GM23248 (cell line): ENCODE measurements at regions not wholly inside any gene's neighbourhood (a gene's known extent, or its start where the extent isn't known, plus 50 kb on each side); places are given as distances from the start of the nearest gene placed in this dataset.

Source experiments
- DNase-seq: peaks from one replicate; pipeline ENCODE4 v3.0.0-alpha.2; 2015
- H2AFZ ChIP-seq: fragments of 200-600 bp; sonication (generic); 2 replicates; pipeline ENCODE4 v1.6.1; 2016; ENCODE audit warnings: antibody characterized with exemption
- H3F3A ChIP-seq: fragments of 200-600 bp; sonication (generic); 2 replicates; pipeline ENCODE4 v1.6.1; 2016; ENCODE audit warnings: mild to moderate bottlenecking, antibody characterized with exemption, mixed run types; ENCODE audit not compliant: insufficient read depth
- H3K27ac ChIP-seq: fragments of 200-600 bp; sonication (generic); 2 replicates; pipeline ENCODE4 v1.5.1; 2016; ENCODE audit warnings: mild to moderate bottlenecking
- H3K27me3 ChIP-seq: fragments of 200-600 bp; sonication (generic); replicated peaks from 2 replicates; pipeline ENCODE4 v1.6.1; 2016; ENCODE audit warnings: mild to moderate bottlenecking; ENCODE audit not compliant: insufficient read depth
- H3K36me3 ChIP-seq: fragments of 200-600 bp; sonication (generic); 2 replicates; pipeline ENCODE4 v1.6.1; 2016; ENCODE audit warnings: low read depth, mild to moderate bottlenecking
- H3K4me1 ChIP-seq: fragments of 200-600 bp; sonication (generic); 2 replicates; pipeline ENCODE4 v1.6.1; 2016; ENCODE audit warnings: mild to moderate bottlenecking; ENCODE audit not compliant: insufficient read depth
- H3K4me2 ChIP-seq: fragments of 200-600 bp; sonication (generic); one replicate; pipeline ENCODE4 v1.6.1; 2016; ENCODE audit warnings: mild to moderate bottlenecking; ENCODE audit not compliant: unreplicated experiment
- H3K4me3 ChIP-seq: fragments of 200-600 bp; sonication (generic); 2 replicates; pipeline ENCODE4 v1.5.1; 2016; ENCODE audit warnings: mild to moderate bottlenecking
- H3K79me2 ChIP-seq: fragments of 200-600 bp; sonication (generic); 2 replicates; pipeline ENCODE4 v1.6.1; 2016; ENCODE audit warnings: mild to moderate bottlenecking; ENCODE audit not compliant: insufficient read depth
- H3K9ac ChIP-seq: fragments of 200-600 bp; sonication (generic); 2 replicates; pipeline ENCODE4 v1.6.1; 2016; ENCODE audit warnings: mild to moderate bottlenecking
- H3K9me2 ChIP-seq: fragments of 200-600 bp; sonication (generic); 2 replicates; pipeline ENCODE4 v1.6.1; 2016; ENCODE audit warnings: mixed run types, mild to moderate bottlenecking, moderate library complexity; ENCODE audit not compliant: insufficient read depth
- H3K9me3 ChIP-seq: fragments of 200-600 bp; sonication (generic); one replicate; pipeline ENCODE4 v1.6.1; 2017; ENCODE audit warnings: low read depth
- H4K20me1 ChIP-seq: fragments of 200-600 bp; sonication (generic); 2 replicates; pipeline ENCODE4 v1.6.0; 2016; ENCODE audit not compliant: insufficient read depth
- EZH2 ChIP-seq: fragments of 200-600 bp; sonication (generic); IDR thresholded peaks from 2 replicates; pipeline ENCODE4 v1.6.1; 2018; ENCODE audit warnings: antibody characterized with exemption, mild to moderate bottlenecking; ENCODE audit not compliant: insufficient read depth, poor library complexity, severe bottlenecking
- EZH2phosphoT487 ChIP-seq: fragments of 200-600 bp; sonication (generic); IDR thresholded peaks from 2 replicates; pipeline ENCODE4 v1.6.1; 2018; ENCODE audit warnings: antibody characterized with exemption, moderate library complexity, mild to moderate bottlenecking, low read depth; ENCODE audit not compliant: insufficient read depth
- WGBS, 2 experiments: methylation state at CpG; one replicate each; pipeline ENCODE4 v1.1.6; 2015 to 2017; ENCODE audit warnings: low lambda C conversion rate in 2 of 2, low coverage in 1 of 2; ENCODE audit errors: missing lambda C conversion rate in 2 of 2; 5-methylcytosine and 5-hydroxymethylcytosine counted together
- in situ Hi-C: fragments of 300-500 bp; cut with MboI; formaldehyde crosslinking; loops from 2 replicates; pipeline ENCODE4 v1.15.0; 2020

DNA sequence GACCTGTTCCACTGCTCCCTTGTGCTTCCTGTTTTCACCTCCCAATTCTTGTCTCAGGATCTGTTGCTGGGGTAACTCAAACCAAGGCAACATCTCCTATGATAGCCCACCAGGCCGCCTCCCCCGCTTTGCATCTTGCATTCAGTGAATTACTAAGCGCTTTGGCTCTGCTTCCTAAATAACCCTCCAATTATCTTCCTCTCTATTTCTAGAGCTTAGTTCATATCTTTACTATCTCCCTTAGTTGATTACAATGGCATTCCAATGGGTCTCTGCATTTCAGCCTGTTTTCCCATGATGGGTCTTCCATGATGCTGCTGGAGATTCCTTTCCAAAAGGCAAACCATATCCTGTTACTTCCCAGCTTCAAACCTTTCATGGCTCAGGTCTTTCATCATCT lies 117.2 kb upstream of the FERMT1 start:
- no peaks in the 10 kb centered on the region for H4K20me1 ChIP-seq
- no peak overlapping the region for H3K4me2 ChIP-seq
- H3K27ac ChIP-seq, result no peak overlapping the region
- H3K4me3 ChIP-seq, result no peak overlapping the region
- H3F3A ChIP-seq, result no peaks in the 10 kb centered on the region
- H3K9me2 ChIP-seq, result no peaks in the 10 kb centered on the region
- H3K4me1 ChIP-seq, result no peaks in the 10 kb centered on the region
- no peak overlapping the region for H3K9ac ChIP-seq
- DNase-seq, result no peak
- no peaks in the 10 kb centered on the region for H3K9me3 ChIP-seq
- no peak overlapping the region for H2AFZ ChIP-seq
- no peaks in the 10 kb centered on the region for H3K27me3 ChIP-seq
- TF ChIP-seq EZH2phosphoT487 (no peak), EZH2 (no peak)
- no peaks in the 10 kb centered on the region for H3K79me2 ChIP-seq
- in situ Hi-C loops, result no loop called here
- 75 to 84% methylated on average over 3 of the region's 3 CpGs for WGBS, 2 experiments
- no peaks in the 10 kb centered on the region for H3K36me3 ChIP-seq

DNA sequence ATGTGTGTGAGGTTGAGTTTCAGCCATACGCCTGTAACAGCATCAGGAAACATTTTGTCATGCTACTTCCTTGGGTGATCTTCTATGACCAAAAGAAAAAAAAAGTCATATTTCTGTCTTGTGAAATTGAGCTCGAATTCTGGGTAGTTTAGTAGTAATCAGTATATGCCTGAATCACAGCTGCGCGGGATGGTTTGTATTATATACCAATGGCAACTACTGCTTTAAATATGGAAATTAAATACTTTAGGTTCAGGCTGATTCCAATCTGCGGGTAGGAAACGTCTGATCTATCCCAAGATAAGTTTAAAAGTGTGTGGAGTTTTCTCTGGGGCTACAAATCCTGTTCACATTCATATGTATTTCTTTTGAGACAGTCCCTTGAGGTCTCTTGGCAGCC lies 115.6 kb upstream of the FERMT1 start:
- H3K4me2 ChIP-seq, result no peak overlapping the region
- no peak for DNase-seq
- H3F3A ChIP-seq, result no peaks in the 10 kb centered on the region
- no peaks in the 10 kb centered on the region for H4K20me1 ChIP-seq
- no peak overlapping the region for H3K4me3 ChIP-seq
- H3K9ac ChIP-seq, result no peak overlapping the region
- in situ Hi-C loops, result no loop called here
- no peaks in the 10 kb centered on the region for H3K4me1 ChIP-seq
- 2% methylated on average over 6 of the region's 6 CpGs for WGBS, 2 experiments
- TF ChIP-seq EZH2 (no peak), EZH2phosphoT487 (no peak)
- no peaks in the 10 kb centered on the region for H3K9me2 ChIP-seq
- H3K79me2 ChIP-seq, result no peaks in the 10 kb centered on the region
- H3K9me3 ChIP-seq, result no peaks in the 10 kb centered on the region
- H3K27ac ChIP-seq, result no peak overlapping the region
- H3K27me3 ChIP-seq, result no peaks in the 10 kb centered on the region
- no peaks in the 10 kb centered on the region for H3K36me3 ChIP-seq
- no peak overlapping the region for H2AFZ ChIP-seq

DNA sequence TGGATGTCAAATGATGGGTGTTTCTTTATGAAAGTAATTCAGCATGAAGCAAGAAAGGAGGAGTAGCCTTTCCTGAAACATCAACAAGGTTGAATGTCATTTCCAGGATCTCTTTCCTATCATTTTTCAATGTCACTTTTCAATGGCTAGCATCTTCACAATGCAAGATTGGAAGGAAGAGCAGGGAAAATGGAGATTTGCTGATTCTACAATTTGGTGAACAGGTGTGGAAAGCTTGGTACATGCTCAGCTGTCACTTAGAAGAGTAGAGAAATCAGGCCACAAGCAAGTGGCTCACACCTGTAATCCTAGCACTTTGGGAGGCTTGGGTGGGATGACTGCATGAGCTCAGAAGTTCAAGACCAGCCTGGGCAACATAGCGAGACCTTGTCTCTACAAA lies 112.7 kb upstream of the FERMT1 start:
- no peaks in the 10 kb centered on the region for H3K9me2 ChIP-seq
- H3K79me2 ChIP-seq, result no peaks in the 10 kb centered on the region
- H3K27ac ChIP-seq, result no peak overlapping the region
- no peak overlapping the region for H3K4me2 ChIP-seq
- in situ Hi-C loops, result no loop called here
- no peak overlapping the region for H3K4me3 ChIP-seq
- no peaks in the 10 kb centered on the region for H3K36me3 ChIP-seq
- 0 to 5% methylated on average over 1 of the region's 1 CpG for WGBS, 2 experiments
- no peaks in the 10 kb centered on the region for H3F3A ChIP-seq
- H3K9me3 ChIP-seq, result no peaks in the 10 kb centered on the region
- DNase-seq, result no peak
- no peak overlapping the region for H3K9ac ChIP-seq
- H2AFZ ChIP-seq, result no peak overlapping the region
- TF ChIP-seq EZH2phosphoT487 (no peak), EZH2 (no peak)
- H3K27me3 ChIP-seq, result no peaks in the 10 kb centered on the region
- no peaks in the 10 kb centered on the region for H3K4me1 ChIP-seq
- no peaks in the 10 kb centered on the region for H4K20me1 ChIP-seq

DNA sequence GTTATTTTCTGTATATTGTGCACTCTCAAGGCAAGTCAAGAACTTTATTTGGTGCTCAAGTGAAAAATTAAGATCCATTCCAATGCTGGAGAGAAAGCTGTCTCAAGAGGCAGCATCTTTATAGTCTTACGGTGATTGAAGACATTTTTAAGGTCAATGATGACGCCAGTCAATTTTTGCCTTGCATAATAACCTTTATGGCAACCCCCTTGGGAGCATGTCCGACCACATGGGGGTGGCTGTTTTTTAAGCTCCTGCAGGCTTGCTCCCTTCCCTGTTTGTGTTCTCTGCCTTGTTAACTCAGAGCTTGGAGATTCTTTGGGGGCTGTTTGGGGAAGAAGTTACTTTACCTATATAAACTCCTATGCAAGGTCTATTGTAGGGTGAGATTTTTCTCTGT lies 109.6 kb upstream of the FERMT1 start:
- Histone ChIP-seq H3K4me2 (no peak overlapping the region), H3K27me3 (no peaks in the 10 kb centered on the region), H2AFZ (no peak overlapping the region), H3K27ac (no peak overlapping the region), H3K36me3 (no peaks in the 10 kb centered on the region), H3K4me3 (no peak overlapping the region), H4K20me1 (no peaks in the 10 kb centered on the region), H3K79me2 (no peaks in the 10 kb centered on the region), H3K4me1 (no peaks in the 10 kb centered on the region), H3F3A (no peaks in the 10 kb centered on the region), H3K9me2 (no peaks in the 10 kb centered on the region), H3K9ac (no peak overlapping the region), H3K9me3 (no peaks in the 10 kb centered on the region)
- no peak for DNase-seq
- TF ChIP-seq EZH2 (no peak), EZH2phosphoT487 (no peak)
- in situ Hi-C loops, result no loop called here
- WGBS, 2 experiments, result 8 to 16% methylated on average over 3 of the region's 3 CpGs

DNA sequence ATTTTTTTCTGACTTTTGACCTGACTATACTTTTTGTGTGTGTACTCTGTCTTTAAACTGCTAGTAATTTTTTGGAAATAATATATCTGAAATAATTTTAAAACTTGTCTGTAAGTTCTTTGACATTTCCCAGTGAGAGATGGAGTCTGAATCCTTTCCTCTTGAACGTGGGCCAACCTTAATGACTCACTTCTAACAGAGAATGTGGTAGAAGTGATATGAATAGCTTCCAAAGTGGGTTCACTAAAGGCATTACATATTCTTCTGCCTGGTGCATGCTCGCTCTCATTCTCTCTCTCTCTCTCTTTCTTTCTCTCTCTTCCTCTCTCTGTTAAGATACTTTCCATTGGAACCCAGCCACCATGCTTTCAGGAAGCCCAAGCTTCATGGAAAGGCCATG lies 108.7 kb upstream of the FERMT1 start:
- H3K9ac ChIP-seq, result no peak overlapping the region
- in situ Hi-C loops, result no loop called here
- H3K79me2 ChIP-seq, result no peaks in the 10 kb centered on the region
- 21% methylated on average over 2 of the region's 2 CpGs for WGBS, 2 experiments
- no peak overlapping the region for H3K4me2 ChIP-seq
- H3K4me3 ChIP-seq, result no peak overlapping the region
- no peaks in the 10 kb centered on the region for H3K9me2 ChIP-seq
- DNase-seq, result peak; percentile 21
- no peaks in the 10 kb centered on the region for H4K20me1 ChIP-seq
- no peaks in the 10 kb centered on the region for H3K4me1 ChIP-seq
- TF ChIP-seq EZH2phosphoT487, result no peak
- TF ChIP-seq EZH2, result no peak
- H2AFZ ChIP-seq, result no peak overlapping the region
- H3K9me3 ChIP-seq, result no peaks in the 10 kb centered on the region
- H3K27ac ChIP-seq, result no peak overlapping the region
- H3K27me3 ChIP-seq, result no peaks in the 10 kb centered on the region
- no peaks in the 10 kb centered on the region for H3F3A ChIP-seq
- no peaks in the 10 kb centered on the region for H3K36me3 ChIP-seq
